GM21390 (cell line): ENCODE measurements at regions not wholly inside any gene's neighbourhood (a gene's known extent, or its start where the extent isn't known, plus 50 kb on each side); places are given as distances from the start of the nearest gene placed in this dataset.
"Not testable (repeated sequence)": the region's sequence is repeated elsewhere in the genome, so short reads cannot be mapped to it uniquely, and the experiment has no call there.

ENCODE experiments used
- ATAC-seq: cut with Tn5 transposase; IDR thresholded peaks from one replicate; pipeline ENCODE4 v1.9.1; 2021; ENCODE audit not compliant: unreplicated experiment

- ATAC-seq = no peak
Observed at GRCh38 chr7:149606826-149607225, 109.2 kb upstream of the ZNF746 start.

DNA sequence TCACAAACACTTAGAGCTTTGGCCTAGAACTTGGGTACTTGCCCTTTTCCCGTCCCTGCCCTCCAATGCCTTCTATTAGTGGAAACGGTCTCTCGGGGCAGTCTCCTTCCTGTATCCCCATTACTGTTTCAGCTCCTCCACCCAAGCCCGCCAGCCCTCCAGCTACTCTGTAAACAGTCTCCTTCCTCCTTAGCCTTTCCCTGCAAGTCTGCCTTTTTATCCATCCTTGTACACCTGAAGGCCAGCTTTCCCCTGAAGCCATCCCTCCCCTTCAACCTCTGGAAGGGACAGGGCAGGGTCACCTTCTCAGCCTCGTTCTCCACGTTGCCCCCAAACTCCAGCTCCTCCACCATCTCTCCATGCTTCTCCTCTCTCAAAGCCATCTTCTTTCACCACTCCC lies 108.1 kb upstream of the ZNF746 start:
- ATAC-seq = no peak

GRCh38 chr7:149604521-149604920 lies 106.9 kb upstream of the ZNF746 start:
- ATAC-seq = no peak

DNA sequence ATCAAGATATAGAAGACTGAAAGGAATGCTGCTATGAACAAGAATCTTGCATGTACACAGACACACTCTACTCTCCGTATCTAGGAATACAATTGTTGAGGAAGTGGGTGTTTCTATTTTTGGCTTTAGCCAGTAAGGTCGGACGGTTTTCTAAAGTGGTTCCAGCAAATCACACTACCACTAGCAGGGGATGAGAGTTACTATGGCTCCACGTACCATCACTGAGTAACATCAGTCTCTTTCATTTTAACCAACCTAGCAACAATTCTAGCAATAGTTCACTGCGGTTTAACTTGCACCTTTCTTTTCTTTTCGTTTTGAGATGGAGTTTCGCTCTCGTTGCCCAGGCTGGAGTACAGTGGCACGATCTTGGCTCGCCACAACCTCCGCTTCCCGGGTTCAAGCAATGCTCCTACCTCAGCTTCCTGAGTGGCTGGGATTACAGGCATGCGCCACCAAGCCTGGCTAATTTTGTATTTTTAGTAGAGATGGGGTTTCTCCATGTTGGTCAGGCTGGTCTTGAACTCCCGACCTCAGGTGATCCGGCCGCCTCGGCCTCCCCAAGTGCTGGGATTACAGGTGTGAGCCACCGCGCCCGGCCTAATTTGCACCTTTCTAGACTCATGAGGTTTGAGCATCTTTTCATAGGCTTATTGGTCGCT lies 103.2 kb upstream of the ZNF746 start:
- peak; percentile 95 for ATAC-seq

GRCh38 chr7:149599636-149600206 lies 102.1 kb upstream of the ZNF746 start:
- peak; percentile 38 for ATAC-seq

- ATAC-seq = peak; percentile 28
Observed at GRCh38 chr7:149598721-149599308, 101.2 kb upstream of the ZNF746 start.

DNA sequence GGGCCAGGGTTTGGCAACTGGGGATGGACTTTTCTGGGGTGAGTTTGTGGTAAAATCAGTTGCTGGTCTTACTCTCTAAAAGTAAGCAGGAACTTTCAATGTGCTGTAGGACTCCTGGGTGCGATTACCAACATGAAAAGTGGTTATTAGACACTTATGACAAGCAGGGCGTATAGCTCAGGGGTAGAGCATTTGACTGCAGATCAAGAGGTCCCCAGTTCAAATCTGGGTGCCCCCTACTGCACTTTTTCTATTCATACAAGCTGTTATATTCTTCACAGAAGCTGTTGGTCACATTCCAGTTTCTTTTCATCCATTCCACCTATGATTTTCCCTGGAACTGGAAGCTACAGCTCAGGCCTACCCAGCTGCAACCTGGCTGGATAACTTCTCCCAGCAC lies 100.2 kb upstream of the ZNF746 start:
- not testable (repeated sequence) for ATAC-seq

DNA sequence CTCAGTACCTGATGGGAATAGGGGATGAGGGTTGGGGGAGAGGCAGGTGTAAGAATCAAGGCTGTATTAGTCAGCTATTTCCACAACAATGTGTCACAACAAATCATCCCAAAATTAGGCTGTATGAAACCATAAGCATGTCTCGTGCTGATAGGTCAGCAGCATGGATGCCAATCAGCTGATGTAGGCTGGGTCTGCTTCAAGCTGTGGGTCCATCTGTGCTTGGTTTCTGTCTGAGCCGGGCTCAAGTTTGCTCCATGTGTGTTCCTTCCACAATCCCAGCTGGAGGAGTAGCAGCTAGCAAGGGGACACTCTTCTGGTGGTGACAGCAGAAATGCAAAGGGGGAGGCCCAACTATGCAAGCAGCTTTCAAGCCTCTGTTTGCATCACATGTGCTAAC lies 97.9 kb upstream of the ZNF746 start:
- ATAC-seq = no peak

GRCh38 chr7:149595078-149595477 lies 97.5 kb upstream of the ZNF746 start:
- no peak for ATAC-seq

- ATAC-seq = no peak
Observed at GRCh38 chr7:149588930-149589329, 91.3 kb upstream of the ZNF746 start.

DNA sequence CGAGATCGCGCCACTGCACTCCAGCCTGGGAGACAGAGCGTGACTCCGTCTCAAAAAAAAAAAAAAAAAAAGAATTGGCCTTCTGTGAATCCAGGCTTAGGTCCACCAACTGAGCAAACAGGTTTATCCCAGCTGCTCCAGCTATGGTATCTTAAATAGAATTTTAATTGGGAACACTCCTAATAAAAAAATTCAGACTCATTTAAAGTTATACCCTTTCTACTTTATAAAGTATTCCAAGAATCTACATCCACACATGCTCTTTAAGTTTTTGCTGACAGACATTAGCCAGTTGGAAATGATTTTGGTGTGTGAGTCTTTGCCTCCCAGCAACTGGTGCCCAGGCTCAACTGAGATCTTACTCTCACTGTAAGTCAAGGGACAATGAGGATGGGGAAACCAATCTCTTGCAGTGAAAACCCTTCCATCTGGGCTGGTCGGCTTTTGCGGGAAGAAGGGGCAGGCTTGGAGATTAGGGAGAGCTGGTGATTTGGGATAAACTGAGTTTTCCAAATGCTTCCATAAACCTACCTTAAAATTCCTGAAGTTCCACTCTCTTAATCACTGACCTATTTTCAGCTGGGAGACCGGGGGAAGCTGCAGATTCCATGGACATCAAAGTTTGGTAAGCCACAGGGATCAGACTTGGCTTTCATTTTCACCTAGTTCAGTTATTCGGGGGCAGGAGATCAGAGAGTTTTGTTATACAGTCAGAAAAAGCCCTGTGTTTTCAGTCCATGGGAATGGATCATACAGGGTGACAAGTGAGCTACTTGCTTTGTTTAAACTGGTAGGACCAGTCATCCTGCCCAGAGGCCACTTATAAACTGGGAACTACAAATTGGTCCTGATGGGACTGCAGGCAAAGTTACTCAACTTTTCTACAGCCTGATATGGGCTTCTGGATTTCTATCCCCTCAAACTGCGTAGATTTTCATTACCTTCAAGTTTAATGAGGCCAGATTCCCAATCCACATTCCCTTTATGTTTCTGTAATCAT lies 89.3 kb upstream of the ZNF746 start:
- ATAC-seq = no peak

DNA sequence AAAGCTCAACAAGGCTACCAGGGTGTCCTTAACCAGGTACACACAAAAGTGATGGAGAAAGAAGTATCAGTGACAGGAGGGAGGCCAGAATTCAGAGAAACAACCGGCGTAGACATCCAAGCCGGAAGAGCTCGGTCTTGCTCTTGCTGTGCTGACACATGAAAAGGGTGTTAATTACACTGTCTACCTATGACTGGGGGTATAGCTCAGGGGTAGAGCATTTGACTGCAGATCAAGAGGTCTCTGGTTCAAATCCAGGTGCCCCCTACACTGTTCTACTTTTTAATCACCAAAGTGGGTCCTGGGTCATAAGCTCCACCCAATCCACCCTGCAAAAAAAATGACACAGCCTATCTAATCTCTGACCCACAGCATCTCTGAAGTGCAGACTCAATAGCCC lies 86.9 kb upstream of the ZNF746 start:
- ATAC-seq = no peak

DNA sequence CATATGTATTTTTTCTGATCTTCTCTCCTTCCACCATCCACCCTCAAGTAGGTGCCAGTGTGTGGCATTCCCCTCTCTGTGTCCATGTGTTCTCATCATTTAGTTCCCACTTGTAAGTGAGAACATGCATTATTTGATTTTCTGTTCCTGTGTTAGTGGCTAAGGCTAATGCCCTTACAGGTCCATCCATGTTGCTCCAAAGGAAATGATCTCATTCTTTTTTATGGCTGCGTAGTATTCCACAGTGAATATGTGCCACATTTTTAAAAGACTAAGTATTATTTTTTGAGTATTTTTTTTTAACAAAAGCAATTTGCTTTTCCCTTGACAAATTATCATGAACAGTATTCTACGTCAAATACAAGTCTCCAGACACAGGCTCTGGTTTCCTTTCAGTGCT lies 86.4 kb upstream of the ZNF746 start:
- ATAC-seq = no peak

DNA sequence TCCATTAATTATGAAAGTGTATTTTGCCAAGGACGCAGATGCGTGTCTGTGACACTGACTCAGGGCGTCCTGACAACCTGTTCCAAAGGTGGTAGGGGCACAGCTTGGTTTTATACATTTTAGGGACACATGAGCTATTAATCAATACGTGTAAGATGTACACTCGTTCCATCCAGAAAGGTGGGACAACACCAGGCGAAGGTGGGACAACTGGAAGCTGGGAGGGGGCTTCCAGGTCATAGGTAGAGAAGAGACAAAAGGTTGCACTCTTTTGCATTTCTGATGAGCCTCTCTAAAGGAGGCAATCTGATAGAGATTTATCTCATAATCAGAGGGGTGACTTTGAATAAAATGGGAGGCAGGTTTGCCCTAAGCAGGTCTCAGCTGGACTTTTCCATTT lies 82.7 kb upstream of the ZNF746 start:
- ATAC-seq = no peak

DNA sequence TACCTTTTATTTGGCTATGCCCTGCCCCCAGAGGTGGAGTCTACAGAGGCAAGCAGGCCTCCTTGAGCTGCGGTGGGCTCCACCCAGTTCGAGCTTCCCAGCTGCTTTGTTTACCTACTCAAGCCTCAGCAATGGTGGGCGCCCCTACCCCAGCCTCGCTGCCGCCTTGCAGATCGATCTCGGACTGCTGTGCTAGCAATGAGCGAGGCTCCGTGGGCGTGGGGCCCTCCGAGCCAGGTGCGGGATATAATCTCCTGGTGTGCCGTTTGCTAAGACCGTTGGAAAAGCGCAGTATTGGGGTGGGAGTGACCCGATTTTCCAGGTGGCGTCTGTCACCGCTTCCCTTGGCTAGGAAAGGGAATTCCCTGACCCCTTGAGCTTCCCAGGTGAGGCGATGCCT lies 81.8 kb upstream of the ZNF746 start:
- ATAC-seq = not testable (repeated sequence)

DNA sequence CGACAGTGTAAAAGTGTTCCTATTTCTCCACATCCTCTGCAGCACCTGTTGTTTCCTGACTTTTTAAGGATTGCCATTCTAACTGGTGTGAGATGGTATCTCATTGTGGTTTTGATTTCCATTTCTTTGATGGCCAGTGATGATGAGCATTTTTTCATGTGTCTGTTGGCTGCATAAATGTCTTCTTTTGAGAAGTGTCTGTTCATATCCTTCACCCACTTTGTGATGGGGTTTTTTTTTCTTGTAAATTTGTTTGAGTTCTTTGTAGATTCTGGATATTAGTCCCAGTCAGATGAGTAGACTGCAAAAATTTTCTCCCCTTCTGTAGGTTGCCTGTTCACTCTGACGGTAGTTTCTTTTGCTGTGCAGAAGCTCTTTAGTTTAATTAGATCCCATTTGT lies 76.8 kb upstream of the ZNF746 start:
- not testable (repeated sequence) for ATAC-seq

DNA sequence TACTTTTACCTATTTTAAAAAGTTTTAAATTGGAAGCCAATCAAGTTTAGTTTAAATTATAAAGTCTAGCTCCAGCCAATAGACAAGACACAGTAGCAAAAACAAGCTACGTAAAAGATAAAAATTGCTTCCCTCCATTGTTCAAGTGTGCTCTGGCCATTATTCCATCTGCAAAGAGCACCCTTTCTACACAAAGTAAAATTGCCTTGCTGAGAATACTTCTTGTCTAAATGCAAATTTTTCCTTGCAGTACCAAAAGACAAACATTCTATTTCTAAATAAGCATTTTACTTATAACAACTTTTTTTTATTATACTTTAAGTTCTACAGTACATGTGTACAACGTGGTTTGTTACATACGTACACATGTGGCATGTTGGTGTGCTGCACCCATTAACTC lies 75.9 kb upstream of the ZNF746 start:
- no peak for ATAC-seq

DNA sequence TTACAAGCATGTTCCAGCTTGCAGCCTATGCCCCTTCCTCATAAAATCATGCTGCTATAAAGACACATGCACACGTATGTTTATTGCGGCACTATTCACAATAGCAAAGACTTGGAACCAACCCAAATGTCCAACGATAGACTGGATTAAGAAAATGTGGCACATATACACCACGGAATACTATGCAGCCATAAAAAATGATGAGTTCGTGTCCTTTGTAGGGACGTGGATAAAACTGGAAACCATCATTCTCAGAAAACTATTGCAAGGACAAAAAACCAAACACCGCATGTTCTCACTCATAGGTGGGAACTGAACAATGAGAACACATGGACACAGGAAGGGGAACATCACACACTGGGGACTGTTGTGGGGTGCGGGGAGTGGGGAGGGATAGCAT lies 75.3 kb upstream of the ZNF746 start:
- ATAC-seq = not testable (repeated sequence)

- no peak for ATAC-seq
Observed at GRCh38 chr7:149570784-149571183, 73.2 kb upstream of the ZNF746 start.

- ATAC-seq = no peak
Observed at GRCh38 chr7:149569726-149570422, 72.3 kb upstream of the ZNF746 start.
